Astrocyte of the spinal cord (primary cell): ENCODE measurements at regions not wholly inside any gene's neighbourhood (a gene's known extent, or its start where the extent isn't known, plus 50 kb on each side); places are given as distances from the start of the nearest gene placed in this dataset.

Experiments used
- DNase-seq: peaks from one replicate; pipeline ENCODE4 v3.0.0; 2011; ENCODE audit warnings: low read depth, low spot score
- H3K4me3 ChIP-seq: 2 replicates; pipeline ENCODE4 v1.5.1; 2011; ENCODE audit warnings: low read depth, mild to moderate bottlenecking, low read length, moderate library complexity
- in situ Hi-C: cut with HindIII; loops from 2 replicates; pipeline ENCODE4 v1.10.0; 2017; ENCODE audit warnings: low sequenced_read_pairs
- TF ChIP-seq, protein P1 (sequence below): IDR thresholded peaks from 2 replicates; pipeline ENCODE4 v1.5.1; 2012; ENCODE audit warnings: low read depth, mild to moderate bottlenecking, low read length, inconsistent platforms

DNA sequence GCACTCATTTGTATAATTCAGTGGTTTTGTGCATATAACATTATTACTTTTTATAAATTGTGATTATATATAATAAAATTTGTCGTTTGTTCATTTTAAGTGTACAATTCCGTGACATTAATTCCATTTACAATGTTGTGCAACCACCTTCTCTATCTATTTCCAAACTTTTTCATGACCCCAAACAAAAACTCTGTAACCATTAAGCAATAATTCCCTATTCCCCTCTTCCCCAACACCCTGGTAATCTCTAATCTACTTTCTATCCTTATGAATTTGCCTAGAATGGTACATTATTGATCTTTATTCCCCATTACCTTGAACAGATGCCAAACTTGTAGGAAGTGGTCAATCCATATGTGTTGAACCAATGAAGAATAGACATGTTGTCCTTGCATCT lies 61.3 kb upstream of the SMIM36 start:
- no peak for DNase-seq
- in situ Hi-C loops, result no loop called here
- TF ChIP-seq, protein P1, sequence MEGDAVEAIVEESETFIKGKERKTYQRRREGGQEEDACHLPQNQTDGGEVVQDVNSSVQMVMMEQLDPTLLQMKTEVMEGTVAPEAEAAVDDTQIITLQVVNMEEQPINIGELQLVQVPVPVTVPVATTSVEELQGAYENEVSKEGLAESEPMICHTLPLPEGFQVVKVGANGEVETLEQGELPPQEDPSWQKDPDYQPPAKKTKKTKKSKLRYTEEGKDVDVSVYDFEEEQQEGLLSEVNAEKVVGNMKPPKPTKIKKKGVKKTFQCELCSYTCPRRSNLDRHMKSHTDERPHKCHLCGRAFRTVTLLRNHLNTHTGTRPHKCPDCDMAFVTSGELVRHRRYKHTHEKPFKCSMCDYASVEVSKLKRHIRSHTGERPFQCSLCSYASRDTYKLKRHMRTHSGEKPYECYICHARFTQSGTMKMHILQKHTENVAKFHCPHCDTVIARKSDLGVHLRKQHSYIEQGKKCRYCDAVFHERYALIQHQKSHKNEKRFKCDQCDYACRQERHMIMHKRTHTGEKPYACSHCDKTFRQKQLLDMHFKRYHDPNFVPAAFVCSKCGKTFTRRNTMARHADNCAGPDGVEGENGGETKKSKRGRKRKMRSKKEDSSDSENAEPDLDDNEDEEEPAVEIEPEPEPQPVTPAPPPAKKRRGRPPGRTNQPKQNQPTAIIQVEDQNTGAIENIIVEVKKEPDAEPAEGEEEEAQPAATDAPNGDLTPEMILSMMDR, result no peak
- H3K4me3 ChIP-seq, result no peak overlapping the region

- no peak overlapping the region for H3K4me3 ChIP-seq
- TF ChIP-seq, protein P1, result no peak
- in situ Hi-C loops, result no loop called here
- DNase-seq, result no peak
Observed at GRCh38 chr17:55572139-55572538, 60.9 kb upstream of the SMIM36 start.

- DNase-seq, result peak; percentile 31
- TF ChIP-seq, protein P1, result no peak
- in situ Hi-C loops, result no loop called here
- no peak overlapping the region for H3K4me3 ChIP-seq
Observed at GRCh38 chr17:55571095-55571494, 59.8 kb upstream of the SMIM36 start.

- DNase-seq, result no peak
- in situ Hi-C loops, result no loop called here
- no peak overlapping the region for H3K4me3 ChIP-seq
- TF ChIP-seq, protein P1, result no peak
Observed at GRCh38 chr17:55570391-55570790, 59.1 kb upstream of the SMIM36 start.

- TF ChIP-seq, protein P1, result no peak
Observed at GRCh38 chr17:55567240-55568214, 56.3 kb upstream of the SMIM36 start.

GRCh38 chr17:55564081-55564480 lies 52.8 kb upstream of the SMIM36 start:
- TF ChIP-seq, protein P1, result no peak
- in situ Hi-C loops, result no loop called here
- H3K4me3 ChIP-seq, result no peak overlapping the region
- no peak for DNase-seq

More at GRCh38 chr17:55567240-55568214, 56.3 kb upstream of the SMIM36 start:
- in situ Hi-C loops, result no loop called here
- DNase-seq, result peak; percentile 25
- H3K4me3 ChIP-seq, result no peak overlapping the region
